Activated T-helper 1 cell treated with Interleukin-2 at 50 U/mL for 16 hours (primary cell): ENCODE measurements at regions not wholly inside any gene's neighbourhood (a gene's known extent, or its start where the extent isn't known, plus 50 kb on each side); places are given as distances from the start of the nearest gene placed in this dataset.

Experiments used
- DNase-seq: peaks from one replicate; pipeline ENCODE4 v3.0.0-alpha.2; 2020; ENCODE audit warnings: low read depth

DNA sequence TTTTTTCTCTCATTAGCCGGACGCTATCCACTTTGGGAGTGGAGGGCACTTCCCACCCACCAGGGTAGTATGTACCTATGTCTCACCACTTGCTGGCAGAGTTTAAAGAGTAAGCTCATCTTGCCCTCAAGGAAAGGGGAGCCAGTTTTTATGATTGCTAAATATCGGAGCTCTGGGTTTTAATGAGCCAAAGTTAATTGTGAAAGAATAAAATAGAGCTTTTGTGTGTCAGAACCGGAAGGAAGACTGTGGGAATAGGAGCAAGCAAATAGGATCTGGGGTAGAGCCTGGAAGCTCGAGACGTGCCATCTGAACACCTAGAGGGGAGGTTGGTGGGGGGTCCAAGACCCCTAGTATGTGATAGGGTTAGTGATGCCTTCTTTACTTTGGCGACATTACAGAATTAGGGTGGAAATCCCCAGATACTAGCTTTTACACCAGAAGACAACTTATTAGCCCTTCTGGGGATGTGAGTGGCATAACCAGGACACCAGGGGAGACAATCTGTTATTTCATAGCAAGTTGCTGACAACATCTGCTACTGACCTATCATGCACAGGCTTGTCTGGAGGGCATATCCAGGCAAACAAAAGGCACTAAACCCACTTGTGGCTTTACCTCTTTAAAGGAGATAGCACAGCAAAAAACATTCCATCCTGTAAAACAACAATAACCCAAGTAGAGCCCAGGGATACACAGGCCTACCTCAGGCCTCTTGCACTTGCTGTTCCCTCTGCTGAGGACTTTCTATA, 333.8 kb downstream of the ZNF621 start:
- no peak for DNase-seq

DNA sequence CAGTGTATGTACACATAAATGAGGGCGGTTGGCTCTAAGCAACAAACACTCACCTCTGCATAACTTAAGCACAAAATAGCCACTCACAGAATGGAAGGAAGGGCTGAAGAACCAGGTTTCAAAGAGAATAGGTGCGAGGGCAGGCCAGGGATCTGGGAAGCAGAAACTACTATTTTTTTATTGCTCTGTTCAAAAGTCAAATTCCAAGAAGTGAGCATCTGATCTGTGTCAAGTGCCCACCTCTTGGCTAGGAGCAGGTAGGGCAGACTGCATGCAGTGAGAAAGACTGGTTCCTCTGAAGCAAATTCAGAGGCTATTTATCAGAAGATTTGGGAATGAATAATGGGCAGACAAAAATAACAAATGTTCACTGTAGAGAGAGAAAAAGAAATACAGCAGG, 336.4 kb upstream of the CTNNB1 start:
- DNase-seq = no peak

DNA sequence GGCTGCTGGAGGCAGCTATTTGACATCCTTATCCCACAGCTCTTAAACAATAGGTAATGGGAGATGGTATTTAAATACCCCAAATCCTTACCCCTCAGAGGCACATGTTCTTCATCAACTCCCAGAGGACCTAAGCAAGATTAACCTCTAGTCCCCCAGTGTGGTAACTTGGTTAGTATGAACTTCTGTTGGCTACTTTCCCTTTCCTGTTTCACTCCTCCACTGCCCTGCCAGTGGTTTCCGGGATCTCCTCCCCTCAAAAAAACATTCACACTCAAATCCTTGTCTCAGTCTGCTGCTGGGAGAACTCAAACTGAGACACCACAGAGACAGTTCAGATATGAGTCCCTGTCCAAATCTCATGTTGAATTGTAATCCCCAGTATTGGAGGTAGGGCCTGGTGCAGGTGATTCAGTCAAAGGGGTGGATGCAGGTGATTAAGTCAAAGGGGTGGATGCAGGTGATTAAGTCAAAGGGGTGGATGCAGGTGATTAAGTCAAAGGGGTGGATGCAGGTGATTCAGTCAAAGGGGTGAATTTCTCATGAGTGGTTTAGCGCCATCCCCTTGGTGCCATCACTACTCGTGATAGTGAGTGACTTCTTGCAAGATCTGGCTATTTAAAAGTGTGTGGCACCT, 335.0 kb upstream of the CTNNB1 start:
- DNase-seq = no peak

DNA sequence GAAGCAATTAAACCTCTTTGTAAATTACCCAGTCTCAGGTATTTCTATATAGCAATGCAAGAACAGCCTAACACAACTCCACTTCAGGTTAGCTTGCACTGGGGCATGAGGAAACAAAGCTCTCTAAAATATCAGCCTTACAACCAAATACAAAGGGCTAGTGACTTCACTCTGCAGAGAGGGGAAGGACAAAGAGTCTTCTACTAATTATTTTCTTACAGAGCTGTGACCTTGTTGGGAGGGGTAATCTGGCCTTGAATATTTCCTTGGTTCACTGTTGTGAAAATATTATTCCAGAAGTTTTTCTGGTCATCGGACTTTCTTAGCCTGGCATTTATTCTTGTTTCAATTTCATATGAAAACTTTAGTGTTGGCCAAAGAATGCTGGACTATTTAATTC, 334.4 kb upstream of the CTNNB1 start:
- no peak for DNase-seq

DNA sequence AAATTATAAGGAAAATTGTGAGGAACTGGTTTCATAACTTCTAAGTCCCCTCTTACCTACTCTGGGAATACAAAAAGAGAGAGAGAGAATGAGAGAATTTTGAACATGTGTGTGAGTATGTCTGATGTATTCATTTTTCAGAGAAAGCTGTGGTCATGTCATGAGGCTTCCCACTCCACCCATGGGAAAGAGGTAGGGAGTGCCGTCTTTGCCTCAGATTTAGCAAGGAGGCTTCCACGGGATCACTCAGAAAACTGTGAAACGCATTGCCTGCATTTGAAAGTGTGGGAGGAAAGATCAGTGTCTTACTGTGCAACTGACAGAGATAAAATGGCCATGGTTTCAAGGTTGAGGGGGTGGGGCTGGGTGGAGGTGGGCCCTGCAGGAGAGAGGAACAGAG, 331.5 kb upstream of the CTNNB1 start:
- DNase-seq = no peak

DNA sequence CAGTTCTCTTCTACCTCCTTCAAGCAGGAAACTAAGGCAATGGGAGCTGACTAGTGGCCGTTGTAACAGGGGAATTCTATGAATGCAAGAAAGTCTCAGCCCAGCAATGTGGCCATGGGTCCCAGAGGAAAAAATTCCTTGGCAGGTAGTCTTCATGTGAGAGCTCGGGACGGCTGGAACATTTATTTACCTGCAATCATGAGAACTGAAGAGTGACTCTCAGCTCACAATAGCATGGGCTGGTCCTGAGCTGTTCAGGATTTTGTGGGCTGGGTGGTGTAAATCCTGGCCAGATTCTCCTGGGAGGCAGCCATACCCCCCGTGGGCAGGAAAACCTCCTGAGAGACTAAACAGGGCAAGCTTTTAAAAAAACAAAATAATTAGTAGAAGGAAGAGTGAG, 330.3 kb upstream of the CTNNB1 start:
- no peak for DNase-seq

DNA sequence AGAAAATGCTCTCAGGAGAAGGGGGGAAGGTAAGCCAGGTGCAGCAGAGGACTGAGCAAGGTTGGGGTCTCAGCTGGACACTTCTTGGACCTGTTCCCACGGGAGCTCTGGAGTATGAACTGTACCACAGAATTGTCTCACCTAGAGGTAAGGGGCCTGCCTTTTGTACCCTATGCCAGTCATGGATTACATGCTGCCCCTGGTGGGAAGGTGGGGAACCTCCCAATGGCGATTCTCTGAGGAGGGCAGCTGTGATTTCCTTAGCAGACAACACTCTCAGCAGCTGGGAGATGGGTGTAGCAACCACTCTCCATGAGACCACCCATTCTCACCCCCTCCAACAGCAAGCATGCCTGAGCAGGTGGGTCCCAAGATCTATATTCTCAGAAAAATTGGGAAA, 329.4 kb upstream of the CTNNB1 start:
- DNase-seq = no peak

DNA sequence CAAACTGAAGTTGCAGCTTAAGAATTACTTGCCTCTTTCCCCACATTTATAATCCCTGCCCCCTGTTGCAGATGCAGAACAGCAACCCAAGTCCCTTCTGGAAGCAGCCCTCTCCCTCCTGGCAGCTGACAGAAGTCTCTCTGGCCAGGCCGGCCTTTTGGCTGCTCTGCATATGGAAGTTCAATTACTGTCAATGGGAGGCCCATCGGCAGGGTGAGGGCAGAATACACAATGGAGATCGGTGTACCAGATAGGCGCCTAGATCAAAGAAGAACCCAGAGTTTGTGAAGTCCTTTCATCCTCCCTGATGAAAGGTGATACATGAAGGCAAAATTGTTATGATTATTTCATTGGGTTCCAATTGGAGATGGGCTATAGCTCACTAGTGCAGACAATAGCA, 327.9 kb upstream of the CTNNB1 start:
- DNase-seq = no peak

DNA sequence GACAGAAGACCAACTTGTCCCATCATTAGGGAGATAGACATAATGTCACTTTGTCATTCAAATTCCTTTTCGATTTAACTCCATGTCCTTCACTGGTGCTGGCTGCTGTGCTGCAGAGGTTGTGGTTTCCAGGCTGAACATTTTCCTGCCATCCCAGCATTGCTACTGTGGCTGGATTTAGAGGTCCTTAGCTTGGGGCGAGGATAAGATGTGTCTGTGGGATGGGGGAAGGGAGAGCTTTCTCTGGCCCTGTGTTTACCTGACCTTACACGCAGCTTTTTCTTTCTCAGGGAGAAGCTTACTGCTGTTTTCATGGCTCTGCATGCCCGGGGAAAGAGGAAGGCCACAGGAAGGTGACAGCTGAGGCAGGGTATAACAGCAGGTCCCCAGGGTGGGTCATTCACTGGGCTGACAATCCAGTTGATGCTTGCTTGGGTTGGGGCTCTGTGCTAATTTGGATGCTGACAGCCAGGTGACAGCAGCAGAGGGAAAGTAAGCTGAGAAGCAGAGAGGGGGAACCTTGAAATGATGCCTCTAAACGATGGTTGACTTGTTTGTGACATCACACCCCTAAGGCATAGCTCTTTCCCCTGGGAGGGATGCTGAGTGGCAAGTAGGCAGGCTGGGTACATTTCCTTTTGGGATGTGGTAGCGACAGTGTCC, 326.9 kb upstream of the CTNNB1 start:
- no peak for DNase-seq

DNA sequence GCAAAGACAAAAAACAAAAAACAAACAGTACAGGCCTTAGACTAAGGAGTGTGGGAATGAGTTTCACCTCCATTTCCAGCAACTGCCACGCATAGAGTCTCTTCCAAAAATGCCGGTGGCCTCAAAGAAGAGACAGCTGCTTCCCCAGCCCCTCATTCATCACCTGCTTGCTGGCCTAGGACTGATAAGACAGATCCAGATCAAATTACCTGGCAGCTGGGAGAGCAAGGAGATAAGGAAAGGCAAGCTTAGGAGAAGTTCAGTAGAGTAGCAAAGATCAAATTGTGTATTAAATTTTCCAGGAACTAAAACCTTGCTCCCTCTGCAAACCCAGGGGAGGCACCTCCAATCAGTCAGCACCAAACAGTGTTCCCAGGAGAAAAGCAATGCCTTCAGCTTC, 325.8 kb upstream of the CTNNB1 start:
- no peak for DNase-seq

DNA sequence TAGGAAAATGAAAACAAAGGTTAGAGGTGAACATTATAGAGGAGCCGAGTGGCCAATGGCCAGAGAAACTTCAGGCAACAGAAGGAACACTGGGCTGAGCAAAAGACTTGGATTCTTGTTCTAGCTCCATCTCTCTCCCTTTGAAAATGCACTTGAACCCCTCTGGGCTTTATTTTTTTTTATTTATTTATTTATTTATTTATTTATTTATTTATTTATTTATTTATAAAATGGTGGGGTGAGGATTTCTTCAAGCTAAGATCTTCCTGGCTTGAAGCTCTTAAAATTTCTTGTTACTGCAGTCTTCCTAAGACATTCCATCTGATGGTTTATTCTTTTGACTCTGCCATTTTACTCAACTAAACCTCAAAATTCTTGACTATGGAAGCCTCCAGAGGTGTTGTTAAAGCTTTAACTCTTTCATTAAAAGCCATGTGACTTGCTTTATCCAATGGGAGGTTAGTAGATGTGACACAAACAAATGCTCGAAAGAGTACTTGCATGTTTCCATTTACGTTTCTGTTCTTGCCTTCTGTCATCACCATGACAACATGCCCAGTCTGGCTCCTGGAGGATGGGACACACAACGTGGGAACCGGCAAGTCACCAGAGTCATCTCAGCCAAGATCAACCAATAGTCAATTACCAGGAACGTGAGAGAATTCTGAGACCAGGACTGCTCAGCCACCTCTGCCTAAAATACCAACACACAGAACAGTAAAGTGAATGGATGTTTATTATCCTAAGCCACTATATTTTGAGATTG, 325.2 kb upstream of the CTNNB1 start:
- DNase-seq = no peak

DNA sequence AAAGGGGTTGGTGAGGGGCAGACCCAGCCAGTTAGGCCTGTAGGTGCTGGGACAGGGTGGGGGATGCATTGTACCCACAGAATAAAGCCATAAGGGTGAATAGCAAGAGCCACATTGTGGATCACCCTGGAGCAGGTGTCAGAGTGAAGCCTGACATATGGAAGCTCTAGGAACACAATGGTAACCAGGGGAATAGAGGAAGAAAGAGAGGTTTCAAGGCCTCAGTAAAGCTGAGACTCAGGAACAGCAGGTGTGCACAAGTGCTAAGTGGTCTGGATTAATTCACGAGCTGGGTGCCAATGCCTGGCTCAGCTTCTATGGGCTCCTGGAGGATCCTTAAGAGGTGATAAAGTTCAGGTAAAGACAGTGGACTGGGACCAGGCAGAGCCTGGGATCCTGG, 323.7 kb upstream of the CTNNB1 start:
- DNase-seq = no peak

DNA sequence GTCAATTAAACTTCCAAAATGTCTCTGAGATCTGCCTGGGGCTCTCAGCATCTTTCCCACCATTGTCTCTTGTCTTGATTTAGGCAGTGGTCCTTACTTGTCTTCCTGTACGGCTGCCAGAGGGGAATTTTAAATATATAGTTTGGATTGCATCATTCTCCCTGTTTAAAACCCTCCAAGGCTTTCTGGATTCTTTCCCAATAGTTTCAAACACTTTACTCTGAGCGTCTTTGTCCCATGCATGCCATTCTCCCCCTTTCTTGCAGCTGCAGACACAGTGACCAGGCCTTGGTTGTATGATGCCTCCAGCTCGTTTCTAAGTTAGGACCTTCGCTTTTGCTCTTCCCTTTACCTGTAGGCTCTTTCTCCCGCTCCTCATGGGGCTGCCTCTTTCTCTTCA, 323.3 kb upstream of the CTNNB1 start:
- no peak for DNase-seq

DNA sequence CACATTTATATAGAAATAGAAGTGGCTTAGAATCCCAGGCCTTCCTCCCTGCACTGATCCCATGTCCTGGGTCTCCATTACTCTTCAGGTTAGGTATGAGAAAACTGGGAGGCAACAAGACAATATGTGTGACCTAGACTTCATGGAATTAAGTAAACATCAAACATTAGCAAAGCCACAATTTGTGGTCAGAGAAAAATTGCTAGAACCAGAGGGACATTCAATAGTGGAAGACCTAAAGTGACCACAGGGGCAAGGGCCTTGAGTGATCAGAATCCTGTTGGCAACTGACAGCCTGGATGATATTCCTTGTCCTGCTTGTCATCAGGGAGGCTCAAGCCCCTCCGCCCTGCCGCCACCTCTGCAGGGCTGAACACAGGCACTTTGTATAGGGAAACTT, 322.8 kb upstream of the CTNNB1 start:
- no peak for DNase-seq

DNA sequence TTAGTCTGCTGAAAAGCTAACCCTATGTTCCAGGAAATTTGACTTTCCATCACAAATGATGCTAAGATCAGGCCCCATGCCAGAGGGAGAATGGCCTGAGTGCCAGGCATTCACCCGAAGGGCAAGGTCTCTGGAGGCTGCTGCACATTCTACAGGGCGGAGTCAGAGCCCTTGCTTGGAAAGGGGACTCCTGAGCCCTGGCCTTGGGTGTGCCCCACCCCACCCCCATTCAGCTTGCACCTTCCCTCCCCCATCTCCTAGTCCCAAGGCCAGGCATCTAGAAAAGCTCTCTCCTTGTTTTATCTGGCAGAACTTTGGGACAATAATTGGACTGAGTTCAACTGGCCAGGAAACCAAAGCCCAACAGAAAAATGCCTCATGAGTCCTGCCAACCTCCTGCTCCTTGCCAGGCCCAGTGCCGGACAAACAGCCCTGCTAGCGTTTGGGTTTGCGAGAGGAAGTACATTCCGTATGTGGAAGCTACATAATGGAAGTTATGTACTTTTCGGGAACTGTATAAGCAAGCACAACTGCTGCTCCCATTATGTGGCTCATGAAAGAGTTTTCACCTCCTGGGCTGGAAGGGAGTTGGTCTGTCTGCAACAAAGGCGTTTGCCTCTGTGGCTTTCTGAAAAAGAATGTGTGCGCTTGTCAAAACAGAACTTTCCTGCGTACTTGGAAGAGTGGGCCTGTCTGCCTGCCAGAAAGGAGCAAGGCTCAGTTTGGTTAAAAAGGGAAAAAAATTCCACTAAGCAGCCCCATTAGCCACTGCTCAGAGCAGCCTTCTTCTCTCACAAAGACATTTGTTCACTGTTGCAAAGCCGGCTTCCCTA, 321.5 kb upstream of the CTNNB1 start:
- no peak for DNase-seq

DNA sequence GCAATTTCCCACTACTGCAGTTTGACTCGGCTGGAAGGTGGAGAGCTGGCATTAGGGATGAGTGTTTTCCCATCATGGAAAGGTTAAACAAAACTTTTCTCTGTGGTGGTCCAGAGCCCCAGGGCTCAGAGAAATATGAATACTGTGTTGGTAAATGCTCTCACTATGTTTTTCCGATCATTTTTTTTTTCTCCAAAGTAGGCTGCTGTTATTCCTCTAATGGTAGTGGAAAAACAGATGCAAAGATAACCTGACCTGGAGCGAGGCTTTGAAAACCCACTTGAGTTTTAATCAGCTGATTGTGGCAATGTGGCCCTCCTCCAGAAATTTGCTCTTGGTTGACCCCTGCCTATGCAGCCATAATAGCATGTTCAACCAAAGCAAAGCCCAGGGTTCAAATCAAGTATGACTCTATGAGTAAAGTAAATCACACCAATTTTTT, 320.8 kb upstream of the CTNNB1 start:
- DNase-seq = no peak

DNA sequence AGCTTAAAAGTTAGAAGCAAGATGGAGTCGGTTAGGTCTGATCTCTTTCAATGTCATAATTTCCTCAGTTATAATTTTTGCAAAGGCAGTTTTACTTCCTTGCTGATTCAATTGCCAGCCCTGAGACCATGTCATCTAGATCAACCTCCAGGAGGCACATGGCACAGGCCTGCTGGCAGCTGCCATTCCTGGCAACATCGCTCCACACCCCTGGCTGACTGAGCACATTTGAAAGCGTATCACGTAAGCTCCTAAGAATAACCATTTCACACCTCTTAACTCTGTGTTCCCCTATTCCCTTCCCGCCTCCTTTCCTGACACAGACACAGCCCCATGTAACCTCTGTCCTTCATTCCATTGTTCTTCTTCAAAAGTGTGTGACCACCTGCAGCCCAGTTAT, 313.9 kb upstream of the CTNNB1 start:
- DNase-seq = no peak

DNA sequence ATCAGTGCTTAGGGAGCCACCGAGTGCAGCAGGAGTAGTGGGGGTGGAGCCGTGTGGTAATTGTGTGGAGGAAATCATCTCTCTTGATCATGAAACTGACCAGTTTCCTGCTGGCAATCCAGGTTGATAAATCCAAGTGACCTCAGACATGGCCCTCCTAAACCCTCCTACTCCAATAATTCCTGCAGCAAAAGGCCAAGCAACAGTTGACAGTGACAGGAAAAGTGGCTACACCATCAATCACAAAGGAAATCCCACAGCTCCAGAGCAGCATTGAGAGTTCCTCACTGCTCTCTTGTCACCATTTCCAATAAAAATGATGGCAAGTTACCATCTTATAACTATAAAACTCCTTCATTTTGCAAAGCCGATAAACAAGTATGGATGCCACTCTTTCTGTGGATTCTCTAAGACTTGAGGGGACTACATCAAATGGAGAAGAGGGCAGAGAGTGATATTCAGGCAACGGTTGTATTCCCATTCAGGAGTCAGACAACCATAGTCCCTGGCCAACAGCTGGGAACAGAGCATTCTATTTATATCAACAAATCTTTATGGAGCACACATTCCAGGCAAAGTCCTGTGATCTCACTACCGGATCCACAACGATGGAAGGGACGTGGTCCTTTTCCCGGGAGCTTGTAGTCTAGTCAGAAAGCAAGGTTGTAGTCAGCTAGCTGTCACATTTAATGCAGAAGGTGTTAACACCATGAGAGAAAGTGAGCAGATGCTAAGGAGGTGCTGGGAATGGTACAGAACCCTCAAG, 312.5 kb upstream of the CTNNB1 start:
- DNase-seq = no peak

DNA sequence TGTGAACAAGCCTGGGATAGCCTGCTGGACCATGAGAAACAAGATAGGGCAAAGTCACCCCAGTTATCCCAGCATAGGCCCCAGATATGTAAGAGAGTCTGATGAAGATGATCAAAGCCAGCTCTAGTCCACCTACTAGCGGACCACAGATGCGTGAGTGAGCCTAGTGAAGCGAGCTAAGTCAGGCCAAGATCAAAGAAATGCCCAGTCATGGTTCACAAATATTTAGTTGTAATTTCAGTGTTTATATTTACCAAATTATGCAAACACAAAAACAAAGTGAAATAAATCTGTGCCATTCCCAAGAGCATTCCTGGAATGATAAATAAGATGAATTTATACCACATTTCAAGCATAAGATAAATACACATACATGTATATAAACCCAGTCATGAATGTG, 308.1 kb upstream of the CTNNB1 start:
- DNase-seq = no peak

DNA sequence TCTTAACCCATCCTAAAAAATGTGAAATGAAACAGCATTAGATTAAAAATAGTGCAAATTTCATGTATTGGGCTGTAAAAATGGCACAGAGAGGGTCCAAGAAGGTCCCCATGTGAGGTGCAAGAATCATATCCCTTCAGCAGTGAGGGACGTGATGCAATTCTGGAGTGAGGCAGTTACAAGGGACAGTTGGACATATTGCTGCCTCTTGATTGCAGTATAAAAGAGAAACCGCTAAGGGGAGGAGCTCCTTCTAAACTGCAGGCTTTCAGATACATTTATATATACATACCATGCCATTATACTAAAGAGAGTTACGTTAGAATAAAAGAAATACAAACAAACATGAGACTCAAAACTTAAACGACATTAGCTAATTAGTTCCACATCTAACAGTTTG, 304.2 kb upstream of the CTNNB1 start:
- no peak for DNase-seq

DNA sequence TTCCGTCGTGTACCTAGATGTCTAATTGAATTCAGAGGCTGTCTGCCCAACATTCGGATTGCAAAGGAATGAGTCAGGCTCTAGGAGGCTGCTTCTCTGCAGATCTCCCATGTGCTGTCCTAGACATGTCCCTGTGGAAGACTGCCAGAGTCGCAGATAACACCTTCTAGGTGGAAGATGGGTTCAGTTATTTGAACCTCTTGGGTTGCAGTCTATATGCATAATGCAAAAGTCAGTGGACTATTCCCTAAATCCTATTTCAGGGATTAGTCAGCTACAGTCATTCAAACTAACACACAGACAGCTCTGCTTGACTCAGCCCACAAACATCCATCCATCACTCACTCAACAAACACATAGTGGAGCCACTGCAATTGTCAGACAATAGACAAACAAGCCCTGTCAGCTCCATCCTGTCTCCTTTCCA, 300.0 kb upstream of the CTNNB1 start:
- DNase-seq = no peak
